Thyroid gland (tissue), 4 donors: ENCODE measurements at regions not wholly inside any gene's neighbourhood (a gene's known extent, or its start where the extent isn't known, plus 50 kb on each side); places are given as distances from the start of the nearest gene placed in this dataset.

Source experiments
- CTCF ChIP-seq, 6 experiments: fragments of 200-600 bp in 3 of 6; fragments of 450-650 bp in 3 of 6; sonication (generic) in 3 of 6; IDR thresholded peaks; one replicate each; pipeline ENCODE4 v1.5.1; 2016 to 2019; ENCODE audit warnings: antibody characterized with exemption in 6 of 6, mild to moderate bottlenecking in 2 of 6, inconsistent platforms in 1 of 6, moderate library complexity in 1 of 6
- POLR2A ChIP-seq, 2 donors: fragments of 450-650 bp; IDR thresholded peaks; one replicate each; pipeline ENCODE4 v1.6.1; 2017; ENCODE audit warnings: antibody characterized with exemption in 2 of 2, mild to moderate bottlenecking in 2 of 2, moderate library complexity in 1 of 2

- TF ChIP-seq CTCF (IDR thresholded peaks at IDR 0.05) (no peak), POLR2A (IDR thresholded peaks at IDR 0.05) (no peak)
Observed at GRCh38 chr6:164756142-164756541, 553.3 kb downstream of the C6orf118 start.
